Keratinocyte (primary cell): ENCODE measurements at regions not wholly inside any gene's neighbourhood (a gene's known extent, or its start where the extent isn't known, plus 50 kb on each side); places are given as distances from the start of the nearest gene placed in this dataset.

Experiments
- DNase-seq: peaks from one replicate; pipeline ENCODE4 v3.0.0-alpha.2; 2011; ENCODE audit warnings: low read depth, missing footprints, low spot score
- FAIRE-seq: peaks from 2 replicates; lab custom pipeline; 2011; peaks lifted over from hg19 to GRCh38; lab: Jason Lieb, UNC
- H2AFZ ChIP-seq: 2 replicates; pipeline ENCODE4 v1.6.0; 2012; ENCODE audit warnings: low read length, control low read depth, inconsistent platforms; ENCODE audit not compliant: control insufficient read depth
- H3K27ac ChIP-seq: 2 replicates; pipeline ENCODE4 v1.5.1; 2011; ENCODE audit warnings: low read length; ENCODE audit not compliant: control insufficient read depth, insufficient read depth
- H3K27me3 ChIP-seq: 3 replicates; pipeline ENCODE4 v1.6.0; 2011; ENCODE audit warnings: low read length; ENCODE audit not compliant: control insufficient read depth, insufficient read depth; ENCODE audit errors: extremely low read depth
- H3K36me3 ChIP-seq, 2 experiments: 2 replicates in 1 of 2; 3 replicates in 1 of 2; pipeline ENCODE4 v1.5.1; 2011; ENCODE audit warnings: low read length in 2 of 2, mild to moderate bottlenecking in 1 of 2; ENCODE audit not compliant: control insufficient read depth in 2 of 2, insufficient read depth in 2 of 2; ENCODE audit errors: extremely low read depth in 1 of 2
- H3K4me1 ChIP-seq: 3 replicates; pipeline ENCODE4 v1.5.1; 2011; ENCODE audit warnings: low read length; ENCODE audit not compliant: control insufficient read depth, insufficient read depth; ENCODE audit errors: extremely low read depth
- H3K4me2 ChIP-seq: 3 replicates; pipeline ENCODE4 v1.6.0; 2011; ENCODE audit warnings: low read depth, low read length; ENCODE audit not compliant: control insufficient read depth, insufficient read depth; ENCODE audit errors: extremely low read depth
- H3K4me3 ChIP-seq, 3 experiments: fragments of 200-600 bp in 1 of 3; sonication (generic) in 1 of 3; 2 replicates in 2 of 3; 3 replicates in 1 of 3; pipeline ENCODE4 v1.5.1; 2011 to 2016; ENCODE audit warnings: low read length in 3 of 3, mild to moderate bottlenecking in 3 of 3, control low read depth in 2 of 3, inconsistent platforms in 1 of 3, low read depth in 1 of 3, mixed read lengths in 1 of 3, mixed run types in 1 of 3, moderate library complexity in 1 of 3; ENCODE audit not compliant: control insufficient read depth in 2 of 3, insufficient read depth in 2 of 3; ENCODE audit errors: extremely low read depth in 1 of 3
- H3K79me2 ChIP-seq: 2 replicates; pipeline ENCODE4 v1.6.0; 2012; ENCODE audit warnings: low read length; ENCODE audit not compliant: control insufficient read depth, insufficient read depth
- H3K9ac ChIP-seq: 3 replicates; pipeline ENCODE4 v1.6.0; 2011; ENCODE audit warnings: low read length; ENCODE audit not compliant: control insufficient read depth, insufficient read depth; ENCODE audit errors: extremely low read depth
- H3K9me1 ChIP-seq: 3 replicates; pipeline ENCODE4 v1.6.0; 2011; ENCODE audit warnings: low read length; ENCODE audit not compliant: control insufficient read depth, insufficient read depth; ENCODE audit errors: extremely low read depth
- H3K9me3 ChIP-seq: 2 replicates; pipeline ENCODE4 v1.5.1; 2012; ENCODE audit warnings: low read depth, low read length; ENCODE audit not compliant: control insufficient read depth
- H4K20me1 ChIP-seq: 3 replicates; pipeline ENCODE4 v1.6.0; 2011; ENCODE audit warnings: low read length; ENCODE audit not compliant: control insufficient read depth, insufficient read depth; ENCODE audit errors: extremely low read depth
- EZH2 ChIP-seq: IDR thresholded peaks from one replicate; pipeline ENCODE4 v1.6.1; 2012; ENCODE audit warnings: inconsistent platforms, mild to moderate bottlenecking, low read length, moderate library complexity
- dilution Hi-C: fragments of 300-500 bp; cut with MboI; formaldehyde crosslinking; loops from one replicate; pipeline ENCODE4 v1.7.0; 2020; ENCODE audit warnings: low sequenced_read_pairs; ENCODE audit not compliant: extremely low pct_ligation_motif_present
- TF ChIP-seq, protein P1 (sequence below), 3 experiments: IDR thresholded peaks in 1 of 3; conservative IDR thresholded peaks in 1 of 3; optimal IDR thresholded peaks in 1 of 3; 2 replicates in 2 of 3; 3 replicates in 1 of 3; pipeline versions ENCODE3 to v1.5.1; 2011; ENCODE audit warnings: low read length in 3 of 3, mild to moderate bottlenecking in 3 of 3, moderate library complexity in 2 of 3, control low read depth in 1 of 3, inconsistent platforms in 1 of 3; ENCODE audit not compliant: insufficient read depth in 2 of 3; ENCODE audit errors: extremely low read depth in 1 of 3

- DNase-seq (no peak), FAIRE-seq (no peak)
- H3K9me1 ChIP-seq: no peaks in the 10 kb centered on the region
- no peak for TF ChIP-seq EZH2
- TF ChIP-seq, protein P1, sequence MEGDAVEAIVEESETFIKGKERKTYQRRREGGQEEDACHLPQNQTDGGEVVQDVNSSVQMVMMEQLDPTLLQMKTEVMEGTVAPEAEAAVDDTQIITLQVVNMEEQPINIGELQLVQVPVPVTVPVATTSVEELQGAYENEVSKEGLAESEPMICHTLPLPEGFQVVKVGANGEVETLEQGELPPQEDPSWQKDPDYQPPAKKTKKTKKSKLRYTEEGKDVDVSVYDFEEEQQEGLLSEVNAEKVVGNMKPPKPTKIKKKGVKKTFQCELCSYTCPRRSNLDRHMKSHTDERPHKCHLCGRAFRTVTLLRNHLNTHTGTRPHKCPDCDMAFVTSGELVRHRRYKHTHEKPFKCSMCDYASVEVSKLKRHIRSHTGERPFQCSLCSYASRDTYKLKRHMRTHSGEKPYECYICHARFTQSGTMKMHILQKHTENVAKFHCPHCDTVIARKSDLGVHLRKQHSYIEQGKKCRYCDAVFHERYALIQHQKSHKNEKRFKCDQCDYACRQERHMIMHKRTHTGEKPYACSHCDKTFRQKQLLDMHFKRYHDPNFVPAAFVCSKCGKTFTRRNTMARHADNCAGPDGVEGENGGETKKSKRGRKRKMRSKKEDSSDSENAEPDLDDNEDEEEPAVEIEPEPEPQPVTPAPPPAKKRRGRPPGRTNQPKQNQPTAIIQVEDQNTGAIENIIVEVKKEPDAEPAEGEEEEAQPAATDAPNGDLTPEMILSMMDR (optimal IDR thresholded peaks at IDR 0.05 in 1 of 3, IDR thresholded peaks at IDR 0.05 in 1 of 3, conservative IDR thresholded peaks at IDR 0.05 in 1 of 3; ENCODE audit: extremely low read depth in 1 of 3, insufficient read depth in 2 of 3, low read length in 3 of 3): no peak
- H3K79me2 ChIP-seq: no peaks in the 10 kb centered on the region
- dilution Hi-C loops: no loop called here
- H3K27me3 ChIP-seq: peaks cover 5% of the 10 kb centered on the region
- no peak overlapping the region for H3K27ac ChIP-seq
- no peaks in the 10 kb centered on the region for H3K36me3 ChIP-seq
- H3K9ac ChIP-seq: no peak overlapping the region
- H3K4me1 ChIP-seq: no peaks in the 10 kb centered on the region
- H3K9me3 ChIP-seq: no peaks in the 10 kb centered on the region
- H4K20me1 ChIP-seq: no peaks in the 10 kb centered on the region
- H3K4me3 ChIP-seq: no peak overlapping the region
- H3K4me2 ChIP-seq: no peak overlapping the region
- H2AFZ ChIP-seq: no peak overlapping the region
Measured at GRCh38 chr2:147553775-147554271, 291.0 kb upstream of the ACVR2A start.

- DNase-seq (no peak), FAIRE-seq (no peak)
- no peak overlapping the region for H3K4me3 ChIP-seq
- no peaks in the 10 kb centered on the region for H3K36me3 ChIP-seq
- H4K20me1 ChIP-seq: no peaks in the 10 kb centered on the region
- H3K9me3 ChIP-seq: no peaks in the 10 kb centered on the region
- no peak overlapping the region for H3K27ac ChIP-seq
- no peak overlapping the region for H3K9ac ChIP-seq
- TF ChIP-seq, protein P1 (optimal IDR thresholded peaks at IDR 0.05 in 1 of 3, IDR thresholded peaks at IDR 0.05 in 1 of 3, conservative IDR thresholded peaks at IDR 0.05 in 1 of 3; ENCODE audit: extremely low read depth in 1 of 3, insufficient read depth in 2 of 3, low read length in 3 of 3): no peak
- no peak for TF ChIP-seq EZH2
- no peaks in the 10 kb centered on the region for H3K79me2 ChIP-seq
- no peak overlapping the region for H2AFZ ChIP-seq
- dilution Hi-C loops: no loop called here
- no peaks in the 10 kb centered on the region for H3K4me1 ChIP-seq
- H3K27me3 ChIP-seq: peaks cover 5% of the 10 kb centered on the region
- no peak overlapping the region for H3K4me2 ChIP-seq
- no peaks in the 10 kb centered on the region for H3K9me1 ChIP-seq
Measured at GRCh38 chr2:147550995-147551731, 293.7 kb upstream of the ACVR2A start.
